HG03520 (cell line): ENCODE measurements at regions not wholly inside any gene's neighbourhood (a gene's known extent, or its start where the extent isn't known, plus 50 kb on each side); places are given as distances from the start of the nearest gene placed in this dataset.

Experiments
- ATAC-seq: cut with Tn5 transposase; IDR thresholded peaks from one replicate; pipeline ENCODE4 v1.9.1; 2021; ENCODE audit warnings: mild to moderate bottlenecking, moderate library complexity; ENCODE audit not compliant: unreplicated experiment

DNA sequence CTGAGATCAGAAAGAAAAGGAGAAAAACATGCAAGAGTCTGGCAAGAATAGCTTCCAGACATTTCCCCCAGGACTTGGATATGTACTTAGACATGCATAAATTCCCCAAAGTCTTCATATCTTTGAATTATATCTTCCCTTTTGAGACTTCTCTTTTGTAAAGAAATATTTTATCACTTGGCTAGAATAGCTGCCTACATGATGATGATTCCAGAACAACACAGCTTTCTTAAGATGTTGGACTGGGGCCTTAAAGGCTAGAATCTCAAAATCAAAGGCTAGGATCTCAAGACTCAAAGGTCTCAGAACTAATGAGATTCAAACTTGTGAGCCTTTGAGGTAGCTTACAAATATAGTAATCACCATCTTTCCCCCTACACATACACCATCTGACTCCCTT lies 842.3 kb downstream of the BCL11A start:
- ATAC-seq: no peak

DNA sequence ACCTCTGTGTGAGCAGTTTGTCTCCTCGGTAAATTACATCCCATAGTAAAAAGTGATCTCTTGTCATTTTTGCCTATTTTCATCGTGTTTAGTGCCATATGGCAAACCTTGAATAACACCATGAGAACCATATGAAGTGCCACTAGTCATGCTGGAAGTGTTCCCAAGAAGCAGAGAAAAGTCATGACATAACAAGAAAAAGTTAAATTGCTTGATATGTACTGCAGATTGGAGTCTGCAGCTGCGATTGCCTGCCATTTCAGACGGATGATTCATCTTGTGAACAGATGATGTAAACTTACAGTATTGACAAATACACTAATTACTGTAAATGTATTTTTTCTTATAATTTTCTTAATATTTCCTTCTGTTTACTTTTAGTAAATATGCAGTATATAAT lies 846.7 kb downstream of the BCL11A start:
- no peak for ATAC-seq

DNA sequence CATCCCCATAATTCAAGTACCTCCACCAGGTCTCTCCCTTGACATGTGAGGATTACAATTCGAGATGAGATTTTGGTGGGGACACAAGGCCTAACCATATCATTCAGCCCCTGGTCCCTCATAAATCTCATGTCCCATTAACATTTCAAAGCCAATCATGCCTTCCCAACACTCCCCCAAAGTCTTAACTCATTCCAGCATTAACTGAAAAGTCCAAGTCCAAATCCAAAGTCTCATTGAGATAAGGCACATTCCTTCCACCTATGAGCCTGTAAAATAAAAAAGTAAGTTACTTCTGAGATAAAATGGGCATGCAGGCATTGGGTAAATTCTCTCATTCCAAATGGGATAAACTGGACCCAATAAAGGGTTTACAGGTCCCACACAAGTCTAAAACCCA lies 849.7 kb downstream of the BCL11A start:
- no peak for ATAC-seq

DNA sequence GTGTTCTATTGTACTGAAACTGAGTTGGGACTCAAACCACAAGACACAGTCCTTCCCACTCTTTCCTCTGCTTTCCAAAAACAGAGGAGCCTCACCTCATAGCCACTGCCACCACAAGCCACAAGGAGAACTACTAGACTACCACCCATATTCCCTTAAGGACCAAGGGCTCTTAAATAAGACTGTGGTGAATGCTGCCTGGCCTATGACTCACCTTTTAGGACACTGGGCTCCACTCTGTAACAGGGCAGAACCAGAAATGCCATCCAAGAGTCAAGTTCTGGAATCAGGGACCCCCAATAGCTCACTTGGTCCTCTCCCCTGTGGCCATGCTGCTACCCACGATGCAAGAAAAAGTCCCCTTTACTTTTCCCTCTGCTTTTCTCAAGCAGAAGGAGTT lies 851.4 kb downstream of the BCL11A start:
- no peak for ATAC-seq

DNA sequence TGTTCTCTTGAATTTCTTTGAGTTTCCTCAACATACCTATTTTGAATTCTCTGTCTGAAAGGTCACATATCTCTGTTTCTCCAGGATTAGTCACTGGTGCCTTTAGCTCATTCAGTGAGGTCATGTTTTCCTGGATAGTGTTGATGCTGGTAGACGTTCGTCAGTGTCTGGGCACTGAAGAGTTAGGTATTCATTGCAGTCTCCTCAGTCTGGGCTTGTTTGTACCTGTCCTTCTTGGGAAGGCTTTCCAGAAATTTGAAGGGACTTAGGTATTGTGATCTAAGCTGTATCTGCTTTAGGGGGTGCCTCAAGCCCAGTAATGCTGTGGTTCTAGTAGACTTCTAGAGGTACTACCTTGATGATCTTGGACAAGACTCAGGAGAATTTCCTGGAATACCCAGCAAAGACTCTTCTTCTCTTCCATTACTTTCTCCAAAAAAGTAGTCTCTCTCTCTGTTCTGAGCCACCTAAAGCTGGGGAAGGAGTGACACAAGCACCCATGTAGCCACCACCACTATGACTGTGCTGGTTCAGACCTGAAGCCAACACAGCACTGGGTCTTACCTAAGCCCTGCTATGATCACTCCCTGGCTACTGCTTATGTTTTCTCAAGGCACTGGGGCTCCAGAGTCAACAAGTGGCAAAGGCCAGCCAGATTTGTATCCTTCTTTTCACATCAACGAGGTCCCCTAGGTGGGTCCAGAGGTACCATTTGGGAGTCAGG lies 852.0 kb downstream of the BCL11A start:
- ATAC-seq: no peak

DNA sequence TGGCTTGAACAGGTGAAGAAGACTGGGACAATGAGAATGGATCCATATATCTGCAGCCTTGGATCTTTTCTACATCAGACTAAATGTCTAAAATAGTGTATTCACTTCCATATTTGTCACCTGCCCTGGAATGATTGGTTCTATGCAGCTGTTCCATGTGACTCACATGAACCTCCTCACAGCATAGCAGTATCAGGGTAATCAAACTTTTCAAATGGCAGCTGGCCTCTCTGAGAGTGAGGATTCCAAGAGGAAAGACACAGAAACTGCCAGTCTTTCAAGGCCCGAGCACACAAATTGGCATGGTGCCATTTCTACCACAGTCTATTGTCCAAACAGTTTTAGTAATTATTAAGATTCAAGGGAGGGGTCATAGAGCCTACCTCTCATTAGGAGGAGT lies 859.3 kb downstream of the BCL11A start:
- ATAC-seq: no peak

DNA sequence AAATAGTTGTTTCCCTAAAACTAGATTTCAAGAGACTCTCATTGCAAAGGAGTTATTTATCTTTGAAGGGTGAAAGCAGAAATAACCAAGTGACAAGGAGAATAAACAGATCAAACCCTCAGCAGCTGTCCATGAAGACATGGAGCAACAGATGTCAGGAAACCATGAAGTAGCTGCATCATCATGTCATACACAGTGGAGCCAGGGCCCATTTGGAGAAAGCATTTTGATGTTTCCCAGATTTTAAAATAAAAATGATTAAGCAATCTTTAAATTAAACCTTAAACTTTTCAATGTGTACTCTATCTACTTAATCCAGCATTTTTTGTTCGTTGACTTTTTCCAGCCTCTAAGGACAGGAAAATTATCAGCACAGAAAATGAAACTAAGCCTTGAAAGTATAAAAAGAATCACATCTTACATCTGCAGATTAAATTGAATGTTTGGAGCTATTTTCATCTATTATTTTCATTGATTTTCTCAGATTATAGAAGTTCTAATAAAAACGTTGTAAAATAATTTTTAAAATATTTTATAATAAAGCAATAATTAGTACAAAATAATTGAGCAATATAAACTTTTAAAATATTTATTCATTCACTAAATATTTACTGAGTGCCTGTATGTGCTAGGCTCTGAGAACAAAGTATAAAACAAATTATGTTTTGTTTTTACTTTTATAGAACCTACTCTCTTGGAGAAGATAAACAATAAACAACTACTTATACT lies 860.1 kb downstream of the BCL11A start:
- no peak for ATAC-seq

DNA sequence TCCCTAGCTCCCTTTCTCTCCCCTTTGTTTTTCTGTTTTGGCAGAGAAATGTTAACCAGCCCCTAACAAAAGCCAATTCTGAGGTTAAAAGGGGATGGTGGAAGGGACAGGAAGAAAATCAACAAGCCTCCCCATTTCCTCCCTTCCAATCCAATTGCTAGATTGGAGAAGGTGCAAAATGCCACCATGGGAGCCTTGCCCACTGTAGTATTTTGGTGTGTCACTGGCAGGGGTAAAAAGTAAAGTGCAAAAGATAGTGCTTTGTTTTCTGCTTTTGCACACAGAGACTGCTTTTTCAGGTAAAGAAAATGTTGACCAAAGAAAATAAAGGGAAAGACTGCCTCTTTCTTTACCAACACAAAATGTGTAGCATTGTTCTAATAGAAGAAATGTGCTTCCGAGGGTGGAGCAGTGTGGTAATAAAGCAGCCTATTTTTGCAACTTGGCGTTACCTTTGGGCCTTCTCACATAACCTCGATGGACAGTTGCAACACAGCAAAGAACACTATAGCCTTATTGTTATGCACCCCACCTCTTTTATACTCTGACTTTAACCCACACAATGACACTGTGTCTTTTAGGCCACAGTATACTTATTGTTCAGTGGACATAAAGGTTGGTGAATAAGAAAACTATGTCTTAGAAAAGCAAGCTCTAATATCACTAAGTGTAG lies 861.8 kb downstream of the BCL11A start:
- no peak for ATAC-seq

DNA sequence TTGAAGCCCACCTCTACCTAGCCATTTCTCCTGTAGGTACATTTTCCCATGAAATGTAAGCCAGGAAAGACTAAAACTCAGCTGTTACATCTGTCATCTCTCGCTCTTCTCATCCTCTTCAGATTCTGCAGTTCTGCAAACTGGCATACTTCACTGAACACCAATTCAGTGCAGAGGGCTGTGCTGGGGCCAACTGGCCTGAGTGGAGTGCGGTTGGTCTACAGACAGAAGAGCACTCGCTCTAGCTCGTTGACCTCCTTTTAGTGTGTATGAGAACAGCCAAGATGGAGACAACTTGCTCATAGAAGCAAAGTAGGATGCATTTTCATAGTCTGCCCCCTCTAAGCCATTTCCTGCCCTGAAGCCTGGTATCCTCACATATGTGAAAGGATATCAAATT lies 862.6 kb downstream of the BCL11A start:
- no peak for ATAC-seq

DNA sequence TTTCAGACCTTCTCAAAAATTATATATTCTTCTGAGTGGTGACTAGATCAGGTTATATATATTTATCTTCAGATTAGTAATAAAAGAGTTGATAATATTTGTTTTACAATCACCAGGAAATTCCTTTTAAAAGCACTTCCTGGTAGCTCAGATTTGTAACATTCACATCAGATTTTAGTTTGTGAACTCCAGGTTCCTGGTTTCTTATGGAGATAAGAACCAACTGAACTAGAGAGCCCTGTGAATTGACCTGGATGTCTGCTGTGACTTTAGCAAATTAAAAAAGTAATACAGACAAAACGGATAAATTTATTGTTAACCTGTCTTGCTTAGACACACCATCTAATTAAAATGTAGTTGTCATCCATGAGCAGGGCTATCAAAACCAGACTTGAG lies 868.7 kb downstream of the BCL11A start:
- ATAC-seq: no peak

DNA sequence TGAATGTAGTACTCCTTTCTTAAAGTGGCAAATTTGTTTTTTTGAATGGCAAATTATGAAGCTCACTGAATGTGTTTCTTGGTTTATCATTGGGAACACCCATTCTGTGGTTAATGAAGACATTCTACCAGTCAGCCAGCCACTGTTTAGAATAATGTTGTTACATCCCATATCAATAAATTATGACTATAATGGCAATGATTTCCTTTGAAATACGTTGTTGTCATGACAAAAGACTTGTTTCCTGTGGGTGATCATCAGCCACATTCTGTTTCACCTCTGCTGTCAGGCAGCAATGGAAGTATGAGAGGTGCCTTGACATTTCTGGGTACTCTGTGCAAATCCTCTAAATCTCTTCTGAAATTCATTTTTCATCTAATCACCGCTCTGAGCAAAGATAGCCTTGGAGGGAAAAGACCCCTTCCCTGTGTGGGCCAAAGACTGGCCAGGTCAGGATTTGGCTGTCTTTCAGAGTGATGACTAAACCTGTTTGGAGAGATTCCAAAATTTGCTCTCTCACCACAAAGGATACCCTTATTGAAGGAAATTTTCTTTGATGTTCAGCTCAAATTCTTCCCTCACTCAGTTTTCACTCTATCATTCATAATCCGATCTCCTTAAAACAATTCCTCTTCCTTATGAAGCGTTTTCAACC lies 869.2 kb downstream of the BCL11A start:
- ATAC-seq: no peak

DNA sequence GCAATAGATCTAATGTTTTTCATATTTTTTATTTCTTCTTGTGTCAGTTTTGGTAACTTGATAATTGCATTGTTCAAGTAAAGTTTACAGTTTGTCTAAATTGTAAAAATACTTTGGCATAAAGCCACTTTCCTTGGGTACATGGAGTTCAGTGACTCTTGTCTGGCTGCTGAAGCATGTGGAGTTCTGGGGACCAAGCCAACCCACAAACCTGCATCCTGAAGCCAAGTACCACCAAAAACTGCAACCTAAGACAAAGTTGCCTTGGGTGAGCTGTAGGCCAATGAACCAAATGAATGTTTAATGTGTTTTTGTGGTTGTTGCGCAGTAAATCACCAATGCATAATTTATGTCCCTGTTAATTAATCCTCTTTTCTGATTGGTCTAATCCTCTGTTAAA lies 872.6 kb downstream of the BCL11A start:
- ATAC-seq: no peak

DNA sequence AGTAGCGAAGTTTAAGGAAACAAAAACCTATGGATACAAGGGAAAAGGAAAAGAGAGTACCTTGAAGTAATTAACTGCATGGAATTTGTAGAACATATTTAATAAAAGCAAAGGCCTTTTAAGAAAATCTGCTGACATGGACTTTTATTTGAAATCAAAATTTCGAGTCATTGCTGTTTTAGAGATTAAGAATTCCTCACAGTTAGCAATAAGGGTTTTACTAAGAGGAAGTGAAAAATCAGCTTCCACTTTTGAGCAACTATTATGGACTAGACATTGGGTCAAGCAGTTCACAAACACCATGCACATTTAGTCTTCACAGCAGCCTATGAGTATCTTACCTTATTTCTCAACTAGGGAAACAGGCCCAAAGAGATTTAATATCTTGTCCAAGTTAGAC lies 876.3 kb downstream of the BCL11A start:
- no peak for ATAC-seq

DNA sequence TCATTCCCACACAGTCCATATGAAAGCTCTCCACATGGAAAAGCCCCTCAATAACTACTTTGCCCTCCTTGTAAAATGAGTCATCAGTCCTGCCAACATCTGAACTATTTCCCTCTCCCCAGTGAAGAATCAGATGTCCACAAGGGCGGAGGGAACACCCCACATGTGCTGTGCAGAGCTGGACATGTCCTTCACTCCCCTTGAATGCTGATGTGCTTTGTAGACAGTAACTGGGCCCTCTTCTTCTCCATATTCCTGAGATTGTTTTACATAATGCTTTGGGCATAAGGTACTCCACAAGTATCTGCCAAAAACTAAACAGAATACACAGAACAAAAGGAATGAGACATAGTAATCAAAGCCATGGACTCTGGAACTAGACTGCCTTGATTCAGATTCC lies 879.4 kb downstream of the BCL11A start:
- ATAC-seq: no peak

DNA sequence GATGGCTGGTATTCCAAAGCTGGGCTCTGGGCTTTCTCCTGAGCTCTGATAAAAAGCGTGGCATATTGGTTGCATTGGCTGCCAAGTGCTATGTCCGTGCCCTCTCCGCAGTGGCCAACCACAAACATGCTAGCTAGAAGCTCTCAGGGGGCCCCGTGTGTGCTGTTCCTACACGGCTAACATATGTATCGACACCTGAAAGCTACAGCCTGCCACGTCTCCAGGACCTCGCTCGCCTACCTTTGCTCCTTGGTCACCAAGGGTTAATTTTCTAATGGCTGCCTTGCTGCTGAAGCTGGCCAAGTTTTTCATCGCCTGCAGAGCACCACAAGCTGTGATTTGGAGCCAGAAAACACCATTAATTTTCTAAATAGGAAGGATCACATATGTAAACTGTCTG lies 888.4 kb downstream of the BCL11A start:
- ATAC-seq: no peak

DNA sequence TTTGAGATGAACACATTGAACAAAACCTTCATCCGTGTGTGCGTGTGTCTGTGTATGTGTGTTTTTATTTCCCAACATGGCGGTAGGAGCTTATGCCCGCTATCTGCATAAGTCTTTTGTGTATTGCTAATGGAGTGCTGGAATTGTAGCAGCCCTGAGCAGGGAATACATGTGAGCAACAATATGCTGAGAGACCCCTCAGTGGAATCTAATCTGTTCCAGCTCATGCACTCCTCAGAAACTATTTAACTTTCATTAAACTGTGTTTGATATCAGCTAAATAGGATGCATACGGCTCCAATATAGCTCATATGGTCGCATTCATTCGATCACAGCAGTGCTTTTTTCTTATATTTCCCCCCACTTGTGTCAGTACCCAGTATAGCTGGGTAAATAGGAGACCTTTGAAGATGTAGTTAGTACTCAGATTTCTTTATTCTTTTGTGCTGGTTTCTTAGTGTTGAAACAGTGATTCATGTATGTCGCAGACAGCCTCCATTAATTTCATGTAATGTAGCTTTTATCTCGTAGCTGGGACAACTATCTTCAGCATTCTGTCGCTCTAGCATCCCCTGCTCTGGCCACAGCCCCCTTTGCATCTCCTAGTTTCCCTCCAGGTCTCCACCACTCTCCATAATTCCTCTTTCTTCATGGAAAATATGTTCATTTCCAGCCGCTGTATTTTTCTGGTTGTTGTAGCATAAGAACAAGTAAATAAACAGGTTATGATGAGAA lies 891.2 kb downstream of the BCL11A start:
- no peak for ATAC-seq

DNA sequence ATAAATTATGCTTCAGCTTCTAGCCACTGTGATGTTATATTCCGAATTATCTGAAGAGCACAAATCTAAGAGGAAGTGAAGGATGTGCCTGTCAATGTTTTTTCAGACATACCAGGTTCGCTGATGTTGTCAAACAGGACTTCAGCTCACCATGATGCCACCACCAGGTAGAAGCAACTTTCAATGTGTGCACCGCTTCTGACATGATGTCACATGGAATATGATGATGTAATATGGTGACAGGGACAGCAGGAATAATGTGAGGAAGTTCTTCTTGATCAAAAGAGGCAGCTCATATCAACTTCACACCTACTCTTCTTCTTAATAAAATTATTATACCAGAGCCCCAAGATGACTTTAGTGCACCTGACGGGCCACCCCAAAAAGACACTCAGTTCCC lies 893.2 kb downstream of the BCL11A start:
- ATAC-seq: no peak

DNA sequence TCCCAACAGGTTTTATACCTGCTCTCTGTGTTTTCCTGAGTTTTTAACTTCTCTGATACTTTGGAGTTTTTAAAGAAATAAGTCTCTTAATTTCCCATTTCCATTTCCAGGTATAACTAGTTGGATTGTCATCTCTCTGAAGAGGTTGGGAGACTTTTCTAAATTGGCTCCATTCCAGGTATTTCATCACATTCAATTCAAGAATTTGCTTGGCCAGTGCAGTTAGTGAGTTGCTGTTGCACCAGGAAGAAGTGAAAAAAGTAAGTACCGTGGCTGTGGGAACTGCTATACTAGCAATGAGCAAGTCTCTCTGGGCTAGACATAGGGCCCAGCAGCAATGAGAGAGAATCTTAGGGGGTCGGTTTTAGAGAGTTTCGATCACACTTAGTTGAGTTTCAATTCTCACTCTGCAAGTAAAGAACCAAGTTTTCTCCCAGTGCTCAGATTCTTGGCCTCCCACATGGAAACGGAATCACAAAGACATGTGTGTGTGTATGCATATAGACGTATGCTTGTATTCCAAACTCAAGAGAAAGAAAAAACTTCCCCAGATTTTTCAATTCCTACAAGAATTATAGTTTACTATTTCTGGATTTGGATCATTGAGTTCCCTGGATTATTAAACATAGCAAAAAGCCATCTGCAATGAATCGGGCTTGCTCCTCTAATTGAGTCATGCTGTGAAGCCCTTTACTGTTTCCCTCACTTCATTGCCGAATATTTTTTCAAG lies 894.4 kb downstream of the BCL11A start:
- ATAC-seq: no peak

DNA sequence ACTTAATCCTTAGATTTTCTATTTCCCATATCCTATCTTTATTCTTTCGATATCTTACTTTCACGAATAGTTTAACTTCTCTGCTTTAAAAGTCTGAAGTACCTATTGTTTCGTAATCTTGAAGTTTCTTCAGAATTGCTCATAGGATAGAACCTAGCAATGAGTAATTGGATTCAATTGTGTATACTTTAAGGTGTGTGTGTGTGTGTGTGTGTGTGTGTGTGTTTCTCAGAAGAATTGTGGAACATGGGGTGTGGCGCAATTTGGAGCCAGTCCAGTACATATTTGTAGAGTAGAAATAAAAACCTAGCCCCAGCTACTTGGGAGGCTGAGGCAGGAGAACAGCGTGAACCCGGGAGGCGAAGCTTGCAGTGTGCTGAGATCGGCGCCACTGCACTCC lies 897.6 kb downstream of the BCL11A start:
- ATAC-seq: no peak

DNA sequence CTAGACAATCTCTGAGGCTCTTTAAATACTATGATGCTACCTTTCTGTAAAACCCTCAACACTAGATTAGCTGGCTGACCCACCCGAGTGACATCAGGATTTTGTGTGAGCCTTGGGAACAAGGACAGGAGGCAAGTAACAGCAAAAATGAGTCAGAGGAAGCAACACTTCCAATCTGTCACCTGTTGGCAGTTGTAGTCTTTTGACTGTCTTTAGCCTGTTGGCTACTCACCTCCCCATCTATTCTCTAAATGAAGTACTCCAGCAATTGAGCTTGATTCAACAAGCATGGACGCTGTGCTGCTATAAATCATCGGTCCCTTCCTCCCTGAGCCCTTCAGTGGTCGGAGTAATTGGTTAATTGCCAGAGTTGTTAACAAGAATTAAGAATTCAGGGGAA lies 898.7 kb downstream of the BCL11A start:
- ATAC-seq: no peak
